ENCODE measurements at regions not wholly inside any gene's neighbourhood (a gene's known extent, or its start where the extent isn't known, plus 50 kb on each side); places are given as distances from the start of the nearest gene placed in this dataset.
"Not testable (repeated sequence)": the region's sequence is repeated elsewhere in the genome, so short reads cannot be mapped to it uniquely, and the experiment has no call there.

DNA sequence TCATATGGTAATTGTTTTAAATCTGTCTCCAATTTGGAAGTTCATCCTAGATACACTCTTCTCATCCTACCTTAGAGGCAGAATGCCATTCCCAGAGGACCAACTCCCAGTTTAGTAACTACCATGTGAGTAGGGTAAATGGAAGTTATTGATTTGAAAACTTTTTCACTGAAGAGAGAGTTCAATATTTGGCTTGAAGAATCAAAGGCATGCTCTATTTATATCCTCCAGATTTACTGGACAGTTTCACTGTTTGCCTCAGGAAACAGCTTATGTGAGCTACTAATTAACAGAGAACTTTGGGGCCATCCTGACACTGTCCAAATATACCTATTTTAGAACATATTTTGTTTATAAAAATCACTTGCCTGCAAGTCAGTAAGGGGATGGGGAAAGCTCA lies 607.2 kb upstream of the GYPC start:
- TF ChIP-seq, protein P1, sequence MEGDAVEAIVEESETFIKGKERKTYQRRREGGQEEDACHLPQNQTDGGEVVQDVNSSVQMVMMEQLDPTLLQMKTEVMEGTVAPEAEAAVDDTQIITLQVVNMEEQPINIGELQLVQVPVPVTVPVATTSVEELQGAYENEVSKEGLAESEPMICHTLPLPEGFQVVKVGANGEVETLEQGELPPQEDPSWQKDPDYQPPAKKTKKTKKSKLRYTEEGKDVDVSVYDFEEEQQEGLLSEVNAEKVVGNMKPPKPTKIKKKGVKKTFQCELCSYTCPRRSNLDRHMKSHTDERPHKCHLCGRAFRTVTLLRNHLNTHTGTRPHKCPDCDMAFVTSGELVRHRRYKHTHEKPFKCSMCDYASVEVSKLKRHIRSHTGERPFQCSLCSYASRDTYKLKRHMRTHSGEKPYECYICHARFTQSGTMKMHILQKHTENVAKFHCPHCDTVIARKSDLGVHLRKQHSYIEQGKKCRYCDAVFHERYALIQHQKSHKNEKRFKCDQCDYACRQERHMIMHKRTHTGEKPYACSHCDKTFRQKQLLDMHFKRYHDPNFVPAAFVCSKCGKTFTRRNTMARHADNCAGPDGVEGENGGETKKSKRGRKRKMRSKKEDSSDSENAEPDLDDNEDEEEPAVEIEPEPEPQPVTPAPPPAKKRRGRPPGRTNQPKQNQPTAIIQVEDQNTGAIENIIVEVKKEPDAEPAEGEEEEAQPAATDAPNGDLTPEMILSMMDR (IDR thresholded peaks at IDR 0.05; ENCODE audit: low read depth, low read length) = no peak
- no peak for DNase-seq
- no peaks in the 10 kb centered on the region for H3K4me1 ChIP-seq
- H3K36me3 ChIP-seq = no peaks in the 10 kb centered on the region
- H3K27me3 ChIP-seq = no peaks in the 10 kb centered on the region
- no peak overlapping the region for H3K4me3 ChIP-seq (ENCODE audit: low read depth, low read length)
- H3K9me3 ChIP-seq = no peaks in the 10 kb centered on the region

DNA sequence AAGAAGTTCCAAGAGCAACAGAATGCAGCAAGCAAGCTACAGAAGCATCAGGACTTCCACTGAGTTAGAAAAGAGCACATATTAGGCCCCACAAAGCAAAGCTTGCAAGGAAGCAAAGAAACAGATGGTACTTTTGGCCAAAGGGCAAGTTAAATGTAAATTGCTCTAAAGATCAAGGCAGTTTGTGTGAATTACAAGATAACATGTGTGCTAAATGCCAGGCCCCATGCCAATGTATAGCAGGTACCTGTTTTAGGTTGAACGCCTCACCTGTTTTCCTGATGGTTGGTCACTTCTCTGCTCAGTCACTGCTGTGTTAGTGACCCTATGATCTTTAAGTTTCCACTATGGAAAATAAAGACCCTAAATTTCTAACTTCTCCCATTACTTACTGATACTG lies 606.5 kb upstream of the GYPC start:
- no peaks in the 10 kb centered on the region for H3K9me3 ChIP-seq

GRCh38 chr2:126050991-126051736 lies 604.8 kb upstream of the GYPC start:
- Histone ChIP-seq H3K27me3 (no peaks in the 10 kb centered on the region), H3K9me3 (no peaks in the 10 kb centered on the region), H3K36me3 (no peaks in the 10 kb centered on the region), H3K4me3 (ENCODE audit: low read depth, low read length) (no peak overlapping the region), H3K4me1 (no peaks in the 10 kb centered on the region)
- TF ChIP-seq, protein P1 (IDR thresholded peaks at IDR 0.05; ENCODE audit: low read depth, low read length) = no peak
- DNase-seq = no peak

More for the DNA sequence above, 606.5 kb upstream of the GYPC start:
- DNase-seq = no peak
- Histone ChIP-seq H3K27me3 (no peaks in the 10 kb centered on the region), H3K36me3 (no peaks in the 10 kb centered on the region), H3K4me3 (ENCODE audit: low read depth, low read length) (no peak overlapping the region), H3K4me1 (no peaks in the 10 kb centered on the region)
- TF ChIP-seq, protein P1 (IDR thresholded peaks at IDR 0.05; ENCODE audit: low read depth, low read length) = no peak

DNA sequence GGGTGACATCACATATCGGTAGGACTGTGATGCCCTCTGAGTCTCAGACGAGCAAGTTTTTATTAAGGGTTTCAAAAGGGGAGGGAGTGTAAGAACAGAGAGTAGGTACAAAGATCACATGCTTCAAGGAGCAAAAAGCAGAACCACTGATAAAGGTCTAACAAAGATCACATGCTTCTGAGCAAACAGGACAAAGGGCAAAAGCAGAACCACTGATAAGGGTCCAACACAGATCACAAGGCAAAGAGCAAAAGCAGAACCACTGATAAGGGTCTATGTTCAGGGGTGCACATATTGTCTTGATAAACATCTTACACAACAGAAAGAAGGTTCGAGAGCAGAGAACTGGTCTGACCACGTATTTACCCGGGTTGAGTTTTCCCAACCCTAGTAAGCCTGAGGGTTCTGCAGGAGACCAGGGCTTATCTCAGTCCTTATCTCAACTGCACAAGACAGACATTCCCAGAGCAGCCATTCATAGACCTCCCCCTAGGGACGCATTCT lies 604.2 kb upstream of the GYPC start:
- not testable (repeated sequence) for H3K36me3 ChIP-seq; H3K4me1 ChIP-seq; DNase-seq; H3K27me3 ChIP-seq; H3K4me3 ChIP-seq (ENCODE audit: low read depth, low read length); H3K9me3 ChIP-seq

GRCh38 chr2:126059379-126059778 lies 596.6 kb upstream of the GYPC start:
- no peak for DNase-seq
- no peaks in the 10 kb centered on the region for H3K4me1 ChIP-seq
- H3K36me3 ChIP-seq = no peaks in the 10 kb centered on the region
- no peak overlapping the region for H3K4me3 ChIP-seq (ENCODE audit: low read depth, low read length)
- no peaks in the 10 kb centered on the region for H3K9me3 ChIP-seq
- TF ChIP-seq, protein P1 (IDR thresholded peaks at IDR 0.05; ENCODE audit: low read depth, low read length) = no peak
- H3K27me3 ChIP-seq = no peaks in the 10 kb centered on the region

GRCh38 chr2:126085011-126085795 lies 570.8 kb upstream of the GYPC start:
- H3K27me3 ChIP-seq = no peaks in the 10 kb centered on the region
- no peak for DNase-seq
- H3K4me1 ChIP-seq = no peaks in the 10 kb centered on the region
- no peaks in the 10 kb centered on the region for H3K36me3 ChIP-seq
- H3K4me3 ChIP-seq (ENCODE audit: low read depth, low read length) = no peak overlapping the region
- TF ChIP-seq, protein P1 (IDR thresholded peaks at IDR 0.05; ENCODE audit: low read depth, low read length) = no peak
- no peaks in the 10 kb centered on the region for H3K9me3 ChIP-seq
